ENCODE measurements at regions not wholly inside any gene's neighbourhood (a gene's known extent, or its start where the extent isn't known, plus 50 kb on each side); places are given as distances from the start of the nearest gene placed in this dataset.

GRCh38 chr7:155201325-155202087 lies 96.2 kb upstream of the INSIG1 start:
- H4K20me1 ChIP-seq (ENCODE audit: insufficient read depth, poor library complexity, severe bottlenecking): no peaks in the 10 kb centered on the region
- no peaks in the 10 kb centered on the region for H3K36me3 ChIP-seq (replicated peaks; ENCODE audit: insufficient read depth, low read depth)
- DNase-seq (ENCODE audit: low spot score): no peak
- H3K4me3 ChIP-seq: no peak overlapping the region
- no peaks in the 10 kb centered on the region for H3K4me1 ChIP-seq (ENCODE audit: insufficient read depth)
- H3K4me2 ChIP-seq: no peak overlapping the region
- H2AFZ ChIP-seq: no peak overlapping the region
- 89% methylated on average over 17 of the region's 17 CpGs for WGBS (ENCODE audit: low lambda C conversion rate, missing lambda C conversion rate)
- no peaks in the 10 kb centered on the region for H3K27me3 ChIP-seq
- no peak for TF ChIP-seq CTCF (IDR thresholded peaks at IDR 0.05; ENCODE audit: poor library complexity)
- no peak for TF ChIP-seq EZH2 (IDR thresholded peaks at IDR 0.05; ENCODE audit: borderline replicate concordance)
- no peak for TF ChIP-seq EZH2phosphoT487 (IDR thresholded peaks at IDR 0.05; ENCODE audit: low read depth, severe bottlenecking, unreplicated experiment)
- H3K9me3 ChIP-seq (ENCODE audit: low read depth): peaks cover under 1% of the 10 kb centered on the region
- no peaks in the 10 kb centered on the region for H3K9me2 ChIP-seq (replicated peaks; ENCODE audit: insufficient read depth)
- no peak overlapping the region for H3K27ac ChIP-seq
- H3K79me2 ChIP-seq: no peaks in the 10 kb centered on the region

- no peaks in the 10 kb centered on the region for H3K4me1 ChIP-seq (ENCODE audit: insufficient read depth)
- no peak for DNase-seq (ENCODE audit: low spot score)
- 93% methylated on average over 15 of the region's 15 CpGs for WGBS (ENCODE audit: low lambda C conversion rate, missing lambda C conversion rate)
- TF ChIP-seq EZH2 (IDR thresholded peaks at IDR 0.05; ENCODE audit: borderline replicate concordance): no peak
- no peak for TF ChIP-seq CTCF (IDR thresholded peaks at IDR 0.05; ENCODE audit: poor library complexity)
- no peak for TF ChIP-seq EZH2phosphoT487 (IDR thresholded peaks at IDR 0.05; ENCODE audit: low read depth, severe bottlenecking, unreplicated experiment)
- H3K27me3 ChIP-seq: no peaks in the 10 kb centered on the region
- H3K36me3 ChIP-seq (replicated peaks; ENCODE audit: insufficient read depth, low read depth): no peaks in the 10 kb centered on the region
- no peaks in the 10 kb centered on the region for H3K9me2 ChIP-seq (replicated peaks; ENCODE audit: insufficient read depth)
- no peaks in the 10 kb centered on the region for H4K20me1 ChIP-seq (ENCODE audit: insufficient read depth, poor library complexity, severe bottlenecking)
- no peaks in the 10 kb centered on the region for H3K79me2 ChIP-seq
- H3K9me3 ChIP-seq (ENCODE audit: low read depth): no peaks in the 10 kb centered on the region
- H3K4me3 ChIP-seq: no peak overlapping the region
- H3K27ac ChIP-seq: no peak overlapping the region
- no peak overlapping the region for H3K4me2 ChIP-seq
- H2AFZ ChIP-seq: no peak overlapping the region
Measured at GRCh38 chr7:155202106-155202871, 95.4 kb upstream of the INSIG1 start.

- Histone ChIP-seq H3K9me3 (ENCODE audit: low read depth) (no peaks in the 10 kb centered on the region), H3K4me1 (ENCODE audit: insufficient read depth) (no peaks in the 10 kb centered on the region), H3K4me2 (no peak overlapping the region), H3K27me3 (no peaks in the 10 kb centered on the region), H3K36me3 (replicated peaks; ENCODE audit: insufficient read depth, low read depth) (no peaks in the 10 kb centered on the region), H3K79me2 (no peaks in the 10 kb centered on the region), H2AFZ (no peak overlapping the region), H3K4me3 (no peak overlapping the region), H3K27ac (no peak overlapping the region), H4K20me1 (ENCODE audit: insufficient read depth, poor library complexity, severe bottlenecking) (no peaks in the 10 kb centered on the region), H3K9me2 (replicated peaks; ENCODE audit: insufficient read depth) (no peaks in the 10 kb centered on the region)
- TF ChIP-seq EZH2 (IDR thresholded peaks at IDR 0.05; ENCODE audit: borderline replicate concordance): no peak
- TF ChIP-seq EZH2phosphoT487 (IDR thresholded peaks at IDR 0.05; ENCODE audit: low read depth, severe bottlenecking, unreplicated experiment): no peak
- TF ChIP-seq CTCF (IDR thresholded peaks at IDR 0.05; ENCODE audit: poor library complexity): no peak
- DNase-seq (ENCODE audit: low spot score): no peak
- WGBS (ENCODE audit: low lambda C conversion rate, missing lambda C conversion rate): 71% methylated on average over 17 of the region's 17 CpGs
Measured at GRCh38 chr7:155203059-155203881, 94.4 kb upstream of the INSIG1 start.

All from hepatocyte (in vitro differentiated cells).